ENCODE measurements at regions not wholly inside any gene's neighbourhood (a gene's known extent, or its start where the extent isn't known, plus 50 kb on each side); places are given as distances from the start of the nearest gene placed in this dataset.

DNA sequence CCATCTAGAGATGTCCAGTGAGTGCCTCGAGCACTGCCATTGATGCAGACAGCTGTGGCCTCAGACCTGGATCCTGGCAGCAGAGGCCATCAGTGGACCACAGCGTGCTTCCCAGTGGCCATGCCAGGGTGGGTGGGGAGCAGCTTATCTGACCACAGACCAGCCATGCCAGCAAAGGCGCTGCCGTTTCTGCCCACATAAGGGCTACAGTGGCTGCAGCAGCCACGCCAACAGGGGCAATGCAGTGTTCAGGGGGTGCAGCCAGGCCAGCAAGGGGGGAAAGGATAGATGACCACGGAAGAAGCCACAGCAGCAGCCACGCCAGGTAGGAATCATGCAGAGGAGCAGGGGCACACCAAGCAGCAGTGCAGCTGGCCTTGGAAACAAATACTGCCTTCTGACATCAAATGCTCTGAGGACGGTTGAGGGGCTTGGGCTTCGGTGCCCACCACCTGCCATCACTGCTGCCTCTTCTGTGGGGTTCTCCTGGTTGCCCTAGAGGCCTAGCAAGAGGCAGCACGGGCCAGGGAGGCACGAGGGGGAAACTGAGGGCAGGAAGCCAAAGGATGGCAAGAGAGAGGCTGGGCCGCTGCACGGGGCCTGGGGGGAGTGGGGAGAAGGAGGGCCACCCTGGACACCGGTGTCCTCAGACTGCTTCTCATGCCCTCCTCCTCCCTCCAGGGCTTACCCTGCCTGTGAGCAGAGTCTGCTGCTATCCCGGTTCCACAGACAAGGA, 94.7 kb upstream of the RUNX3 start:
- no peak for DNase-seq (ENCODE audit: low read depth in 2 of 3, low spot score in 2 of 3)

DNA sequence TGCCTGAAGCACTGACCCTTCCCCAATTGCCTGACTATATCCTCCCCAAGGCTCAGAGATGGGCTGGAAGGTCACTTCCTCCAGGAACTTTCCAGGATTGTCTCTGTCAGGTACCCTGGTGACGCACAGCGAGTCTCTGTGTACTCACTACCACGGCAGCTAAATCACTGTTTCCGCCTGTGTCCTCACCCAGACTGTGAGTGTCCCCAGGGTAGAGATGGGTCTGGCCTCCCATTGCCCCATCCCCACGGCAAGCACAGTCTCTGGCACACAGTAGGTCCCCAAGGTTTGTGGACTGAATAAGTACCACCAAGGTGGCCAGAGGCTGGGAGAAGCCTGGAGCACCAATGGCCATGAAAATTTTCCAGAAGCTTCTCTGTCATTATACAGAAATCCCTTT, 93.8 kb upstream of the RUNX3 start:
- no peak for DNase-seq (ENCODE audit: low read depth in 2 of 3, low spot score in 2 of 3)

DNA sequence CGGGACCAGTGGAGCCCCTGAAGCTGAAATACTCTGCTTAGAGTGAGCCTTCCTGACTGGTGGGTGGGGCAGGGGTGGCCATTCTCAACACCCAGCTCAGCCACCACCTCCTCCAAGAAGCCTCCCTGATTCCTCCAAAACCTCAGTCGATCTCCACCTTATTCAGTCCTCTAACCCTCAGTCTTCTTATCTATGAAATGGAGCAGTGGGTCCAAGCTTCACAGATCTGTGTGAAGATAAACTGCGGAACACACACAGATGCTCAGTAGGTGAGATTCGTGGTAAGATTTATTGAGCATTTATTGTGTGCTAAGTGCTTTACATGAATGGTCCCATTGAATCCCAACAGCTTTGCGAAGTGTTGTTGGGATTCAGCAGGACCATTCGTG, 93.1 kb upstream of the RUNX3 start:
- DNase-seq (ENCODE audit: low read depth in 2 of 3, low spot score in 2 of 3) = no peak

DNA sequence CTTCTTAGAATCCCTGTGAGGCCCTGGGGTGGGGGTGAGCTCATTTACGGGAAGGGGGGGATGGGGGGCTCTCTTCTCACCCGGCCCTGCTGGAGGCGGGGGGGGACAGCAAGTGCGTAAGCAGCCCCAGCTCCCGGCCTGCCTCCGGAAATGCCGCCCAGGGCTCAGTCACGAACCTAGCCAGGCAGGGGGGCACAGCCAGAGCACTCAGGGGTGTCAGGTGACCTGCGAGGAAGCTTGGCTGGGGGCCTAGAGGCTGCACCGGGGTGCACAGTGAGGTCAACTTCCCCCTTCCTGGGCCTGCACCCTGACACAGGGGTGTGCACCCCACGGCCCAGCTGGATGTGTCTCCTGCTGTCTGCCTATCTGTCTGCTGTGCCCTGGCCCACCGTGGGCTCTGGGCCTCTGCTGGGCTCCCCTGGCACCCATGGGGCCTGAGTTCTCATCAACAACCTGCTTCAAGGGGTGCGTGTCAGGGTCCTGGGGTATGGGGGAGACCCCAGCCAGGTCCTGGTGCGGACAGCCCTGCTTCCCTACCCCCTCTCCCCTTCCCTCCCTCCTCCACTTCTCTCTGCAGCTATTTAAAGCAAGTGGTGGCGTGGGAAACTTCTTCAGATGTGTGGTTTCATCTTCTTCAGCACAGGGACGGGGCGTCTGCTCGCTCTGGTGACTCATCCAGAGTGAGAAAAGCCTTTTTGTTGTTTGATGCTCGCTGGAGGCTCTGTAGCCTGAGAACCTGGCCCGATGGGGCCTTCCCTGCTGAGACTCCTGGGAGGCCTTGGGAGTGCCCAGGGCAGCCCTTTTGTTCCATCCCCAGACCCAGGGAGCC, 92.5 kb upstream of the RUNX3 start:
- DNase-seq (ENCODE audit: low read depth in 2 of 3, low spot score in 2 of 3) = peak in 2 of 3 experiments; percentile 86 to 94

DNA sequence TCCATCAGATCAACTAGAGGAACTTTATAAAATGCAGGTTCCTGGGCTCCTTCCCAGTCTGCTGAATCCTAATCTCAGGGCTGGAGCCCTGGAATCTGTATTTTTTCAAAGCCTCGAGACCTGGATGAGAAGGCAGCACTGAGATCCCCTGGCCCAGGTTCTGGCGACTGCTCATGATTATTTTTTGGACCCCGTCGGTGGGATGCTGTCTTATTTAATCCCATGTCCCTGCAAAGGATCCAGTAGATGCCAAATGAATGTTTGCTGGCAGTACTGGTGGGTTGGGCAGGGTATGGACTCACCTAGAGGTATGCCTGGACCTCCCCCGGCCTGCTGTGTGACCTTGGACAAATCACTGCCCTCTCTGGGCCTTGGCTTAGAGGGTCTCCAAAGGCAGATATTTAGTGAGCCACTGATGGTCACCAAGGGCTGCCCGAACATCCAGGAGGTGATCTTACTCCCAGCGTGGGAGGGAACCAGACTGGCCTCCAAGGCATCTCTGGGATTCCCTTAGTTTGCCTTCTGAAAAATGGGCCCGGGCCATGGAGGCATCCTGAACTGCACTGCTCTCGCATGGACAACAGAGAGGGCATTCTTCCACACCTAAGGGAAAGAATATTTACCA, 91.6 kb upstream of the RUNX3 start:
- no peak for DNase-seq (ENCODE audit: low read depth in 2 of 3, low spot score in 2 of 3)

DNA sequence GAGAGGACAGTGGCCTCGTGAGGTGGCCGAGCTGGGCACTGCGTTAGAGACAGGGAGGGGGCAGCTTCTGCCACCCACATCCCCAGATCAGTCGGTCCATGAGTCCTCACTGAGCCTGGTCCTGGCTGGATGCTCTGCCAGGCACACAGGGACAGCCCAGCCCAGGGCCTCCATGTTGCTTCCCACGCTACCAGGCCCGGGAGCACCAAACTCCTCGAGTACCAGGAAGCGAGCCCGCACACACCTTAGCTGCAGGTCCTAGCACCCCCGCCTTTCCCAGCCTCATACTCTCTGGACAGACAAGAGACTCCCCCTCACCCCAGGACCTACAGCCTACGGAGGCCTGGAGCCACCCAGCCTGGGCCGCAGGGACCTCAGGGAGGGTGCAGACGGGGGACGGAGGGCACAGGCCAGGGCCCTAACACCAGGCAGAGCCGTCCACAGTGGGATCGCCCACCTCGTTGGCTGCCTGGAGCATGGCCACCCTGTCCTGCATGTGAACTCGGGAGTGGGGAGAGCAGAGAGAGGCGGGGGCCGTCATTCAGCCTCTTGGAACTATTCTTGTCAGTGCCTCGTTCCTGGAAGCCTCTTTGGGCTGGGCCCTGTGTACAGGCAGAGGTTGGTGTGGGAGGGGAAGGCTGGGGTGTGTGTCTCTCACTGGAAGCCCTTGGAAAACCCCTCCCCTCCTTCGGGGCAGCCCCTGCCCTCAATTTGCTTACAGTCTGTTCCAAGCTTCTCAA, 90.9 kb upstream of the RUNX3 start:
- DNase-seq (ENCODE audit: low read depth in 2 of 3, low spot score in 2 of 3) = no peak

DNA sequence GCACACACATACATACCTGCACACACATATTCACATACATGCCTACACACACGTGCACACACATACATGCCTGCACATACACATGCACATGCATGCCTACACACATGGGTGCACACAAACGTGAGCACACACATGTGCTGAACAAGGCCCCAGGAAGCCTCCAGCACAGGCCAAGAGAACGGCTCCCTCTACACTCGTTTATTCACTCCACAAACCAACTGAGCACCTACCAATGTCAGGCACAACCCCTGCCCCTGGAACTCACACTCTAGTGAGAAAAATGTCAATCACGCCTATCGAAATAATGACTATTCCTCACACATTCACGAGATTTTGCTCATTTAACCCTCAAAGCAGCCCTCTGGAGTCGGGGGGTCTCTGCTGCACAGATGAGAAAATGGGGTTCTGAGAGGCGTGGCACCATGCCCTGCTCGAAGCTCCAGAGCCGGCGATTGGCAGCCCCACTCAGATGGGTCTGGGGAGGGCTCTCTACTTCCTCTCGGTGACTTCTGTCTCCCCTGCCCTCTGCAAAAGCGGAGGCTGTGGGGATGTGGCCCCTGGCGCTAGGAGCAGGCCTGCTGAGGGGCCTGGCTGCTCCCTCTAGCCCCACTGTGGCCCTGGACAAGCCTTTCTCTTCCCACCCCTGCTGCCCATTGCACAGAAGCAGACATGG, 90.2 kb upstream of the RUNX3 start:
- DNase-seq (ENCODE audit: low read depth in 2 of 3, low spot score in 2 of 3) = no peak

DNA sequence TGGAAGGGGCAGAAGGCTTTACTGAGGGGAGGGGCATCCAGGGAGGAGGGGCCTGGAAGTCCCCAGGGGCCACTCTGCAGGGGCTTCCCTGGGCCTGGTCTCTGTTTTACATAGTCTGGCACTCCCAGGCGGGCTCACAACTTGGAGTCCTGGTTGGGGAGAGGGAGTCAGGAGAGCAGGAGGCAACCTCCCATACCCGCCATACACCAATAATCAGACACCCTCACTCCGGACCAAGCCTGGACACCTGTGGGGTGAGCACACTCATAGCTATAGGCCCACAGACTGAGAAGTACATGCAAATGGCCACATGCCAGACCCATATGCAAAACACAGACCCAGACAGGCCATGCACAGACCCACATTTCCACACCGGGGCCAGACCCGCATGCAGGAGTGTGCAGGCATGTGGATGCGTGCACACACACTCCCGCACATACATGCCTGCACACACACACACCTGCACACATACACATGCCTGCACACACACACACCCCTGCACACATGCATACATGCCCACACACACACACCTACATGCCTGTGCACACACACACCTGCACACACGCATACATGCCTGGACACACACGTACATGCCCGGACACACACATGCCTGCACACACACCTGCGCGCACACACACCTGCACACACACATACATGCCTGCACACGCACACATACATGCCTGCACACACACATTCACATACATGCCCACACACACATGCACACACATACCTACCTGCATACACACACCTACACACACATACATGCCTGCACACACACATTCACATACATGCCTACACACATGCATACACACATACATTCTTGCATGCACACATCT, 89.5 kb upstream of the RUNX3 start:
- DNase-seq (ENCODE audit: low read depth in 2 of 3, low spot score in 2 of 3) = no peak

DNA sequence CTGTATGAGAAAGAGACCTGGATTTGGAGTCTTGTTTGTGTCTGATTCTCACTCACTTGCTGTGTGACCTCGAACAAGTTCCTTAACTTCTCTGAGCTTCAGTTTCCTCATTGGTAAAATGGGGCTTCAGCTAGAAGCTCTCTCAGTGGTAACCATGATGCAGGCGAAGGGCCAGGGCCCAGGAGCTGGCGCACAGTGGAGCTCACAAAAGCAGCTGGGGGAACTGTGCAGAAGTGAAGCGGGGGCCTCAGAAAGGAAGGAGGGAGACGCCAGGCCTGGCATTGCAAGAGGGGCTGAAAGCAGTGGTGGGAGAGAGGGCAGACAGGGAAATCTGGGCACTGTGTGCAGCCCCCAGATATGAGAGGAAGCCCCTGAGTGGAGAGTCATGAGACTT, 88.9 kb upstream of the RUNX3 start:
- no peak for DNase-seq (ENCODE audit: low read depth in 2 of 3, low spot score in 2 of 3)

DNA sequence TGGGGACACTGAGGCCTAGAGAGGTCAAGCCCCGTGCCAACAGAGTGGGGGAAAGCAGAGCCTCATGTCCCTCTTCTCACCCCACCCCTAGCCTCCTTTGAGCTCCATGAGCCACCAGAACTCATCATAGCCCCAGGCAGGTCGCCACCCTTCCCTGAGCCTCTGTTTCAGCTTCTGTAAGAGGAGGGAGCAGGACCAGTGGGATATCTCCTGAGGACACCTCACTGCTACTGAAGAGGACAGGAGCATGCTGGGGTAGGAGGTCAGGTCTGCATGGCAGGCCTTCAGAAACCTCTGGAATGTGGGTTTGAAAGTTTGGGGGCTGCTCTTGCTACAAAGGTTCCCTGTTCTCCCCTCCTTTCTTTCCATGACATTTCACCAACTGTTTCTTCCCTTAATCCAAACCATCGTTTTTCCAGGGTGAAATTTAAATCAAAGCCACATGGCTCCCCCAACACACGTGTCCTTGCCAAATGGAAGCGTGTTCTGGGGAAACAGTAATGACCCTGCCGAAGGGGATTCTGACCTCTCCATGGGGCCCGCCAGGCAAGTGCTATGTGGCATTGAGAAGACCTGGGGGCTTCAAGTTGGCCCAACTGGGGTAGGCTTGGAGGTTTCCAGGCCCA, 88.1 kb upstream of the RUNX3 start:
- no peak for DNase-seq (ENCODE audit: low read depth in 2 of 3, low spot score in 2 of 3)

DNA sequence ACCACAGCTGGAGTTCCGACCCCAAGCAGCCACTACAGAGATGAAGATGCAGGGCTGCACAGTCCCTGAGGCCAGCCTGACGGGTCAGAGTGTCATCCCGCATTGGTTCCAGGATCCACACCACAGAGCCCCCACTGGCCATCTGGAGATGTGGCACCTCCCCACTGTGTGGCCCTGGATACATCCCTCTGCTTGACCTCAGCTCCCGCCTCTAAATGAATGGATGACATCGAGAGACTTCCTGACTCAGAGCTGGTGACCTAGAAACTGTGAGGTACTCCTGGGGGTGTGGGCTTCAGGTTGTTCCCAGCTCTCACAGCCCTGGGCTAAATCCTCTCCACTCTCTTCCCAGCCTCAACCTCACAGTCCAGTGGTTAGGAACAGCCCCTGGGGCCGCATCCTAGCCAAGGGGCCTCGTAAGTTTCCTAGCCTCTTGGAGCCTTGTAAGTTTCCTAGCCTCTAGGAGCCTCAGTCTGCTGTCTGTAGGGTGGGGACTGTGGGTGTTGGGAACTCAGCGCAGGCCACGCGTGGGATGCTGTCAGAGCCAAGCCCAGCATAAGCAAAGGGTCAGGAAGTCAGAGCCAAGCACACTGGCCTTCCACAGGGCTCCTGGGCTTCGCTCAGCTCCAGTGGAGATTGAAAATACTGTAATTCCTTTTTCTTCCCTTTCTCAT, 87.5 kb upstream of the RUNX3 start:
- no peak for DNase-seq (ENCODE audit: low read depth in 2 of 3, low spot score in 2 of 3)

DNA sequence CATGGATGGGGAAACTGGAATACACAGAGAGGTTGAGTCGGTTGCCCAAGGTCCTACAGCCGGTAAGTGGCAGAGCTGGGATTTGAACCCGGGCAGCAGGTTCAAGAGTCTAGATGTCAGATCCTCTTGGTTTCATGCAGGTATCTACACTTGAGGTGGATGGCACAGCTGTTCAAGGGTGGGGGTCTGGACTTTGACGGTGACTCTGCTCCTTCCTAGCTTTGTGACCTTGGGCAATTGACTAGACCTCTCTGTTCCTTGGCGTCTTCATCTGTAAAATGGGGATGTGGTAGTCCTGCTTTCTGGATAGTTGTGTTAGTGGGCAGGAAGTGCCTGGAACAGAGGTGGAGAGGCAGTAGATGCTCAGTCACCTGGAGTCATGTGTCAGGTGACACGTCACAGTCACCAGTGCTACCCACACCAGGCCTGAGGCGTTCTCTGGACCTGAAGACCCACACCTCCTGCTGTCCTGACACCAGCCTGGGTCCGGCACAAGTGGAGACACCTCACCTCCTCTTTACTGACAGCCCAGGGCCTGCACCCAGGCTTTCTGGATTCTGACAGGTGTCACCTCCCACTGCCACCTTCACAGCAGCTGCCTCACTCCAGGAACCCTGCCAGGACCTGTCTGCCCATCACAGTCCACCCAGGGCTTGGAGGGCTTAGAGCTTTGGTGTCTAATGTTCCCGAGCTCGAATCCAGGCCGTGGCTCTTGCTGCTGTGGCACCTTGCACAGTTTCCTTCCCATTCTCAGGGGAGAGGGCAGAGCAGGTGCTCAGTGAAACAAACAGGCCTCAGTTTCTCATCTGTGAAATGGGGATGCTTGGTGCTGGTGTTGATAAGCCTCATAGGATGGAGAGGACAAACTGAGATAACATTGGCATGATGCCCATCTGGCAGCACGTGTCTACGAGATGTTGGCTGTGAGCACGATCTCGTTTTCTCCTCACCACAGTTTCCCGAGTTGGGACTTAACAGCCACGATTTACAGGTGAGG, 83.2 kb upstream of the RUNX3 start:
- DNase-seq (ENCODE audit: low read depth in 2 of 3, low spot score in 2 of 3) = no peak

DNA sequence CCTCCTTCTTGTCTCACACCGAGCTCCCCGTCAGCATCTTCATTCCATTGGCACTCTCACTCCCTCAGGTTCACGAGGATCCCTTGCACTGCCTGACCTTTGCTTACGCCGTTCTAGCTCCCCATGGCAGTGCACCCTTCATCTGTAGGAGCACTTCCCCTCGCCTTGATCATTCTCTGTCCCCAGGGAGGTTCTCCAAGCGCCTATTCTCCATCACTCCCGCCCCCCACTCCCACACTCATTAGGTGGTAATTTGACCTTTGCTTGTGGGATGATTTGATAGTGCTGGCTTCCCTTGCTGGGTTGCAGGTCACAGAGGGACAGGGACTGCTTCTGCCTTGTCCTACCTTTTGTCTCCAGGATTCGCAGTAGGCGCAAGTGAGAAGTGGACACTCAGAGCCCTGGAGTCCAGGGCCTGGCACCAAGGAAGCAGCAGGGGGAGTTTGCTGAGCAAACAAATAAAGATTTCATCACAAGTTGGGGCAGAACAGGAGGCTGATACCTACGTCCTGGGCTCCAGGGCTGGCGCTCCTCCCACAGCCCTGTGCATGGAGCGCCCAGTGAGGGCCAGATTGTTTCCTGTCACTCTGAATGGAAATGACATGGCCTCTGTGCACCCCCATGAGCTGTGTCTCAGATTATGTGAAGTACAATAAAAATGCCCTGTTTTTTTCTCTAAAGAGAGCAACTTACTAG, 82.0 kb upstream of the RUNX3 start:
- no peak for DNase-seq (ENCODE audit: low read depth in 2 of 3, low spot score in 2 of 3)

DNA sequence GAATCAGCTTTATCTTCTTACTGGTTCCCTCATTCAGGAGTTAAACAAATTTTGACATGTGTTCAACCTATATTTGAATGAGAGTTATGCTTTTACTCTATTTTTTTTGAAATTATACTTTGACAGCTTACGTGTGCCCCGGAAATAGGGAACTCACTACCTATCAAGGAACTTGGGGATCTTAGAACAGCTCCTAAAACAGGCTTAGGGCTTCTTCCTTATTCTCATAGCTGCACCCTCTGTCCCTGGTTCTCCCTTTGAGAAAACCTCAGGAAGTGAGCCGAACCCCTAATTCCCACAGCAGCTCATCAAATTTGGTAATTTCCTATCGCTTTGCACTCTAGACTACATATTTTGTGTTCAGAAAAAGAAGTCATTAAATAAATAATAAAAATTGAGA, 81.2 kb upstream of the RUNX3 start:
- no peak for DNase-seq (ENCODE audit: low read depth in 2 of 3, low spot score in 2 of 3)

DNA sequence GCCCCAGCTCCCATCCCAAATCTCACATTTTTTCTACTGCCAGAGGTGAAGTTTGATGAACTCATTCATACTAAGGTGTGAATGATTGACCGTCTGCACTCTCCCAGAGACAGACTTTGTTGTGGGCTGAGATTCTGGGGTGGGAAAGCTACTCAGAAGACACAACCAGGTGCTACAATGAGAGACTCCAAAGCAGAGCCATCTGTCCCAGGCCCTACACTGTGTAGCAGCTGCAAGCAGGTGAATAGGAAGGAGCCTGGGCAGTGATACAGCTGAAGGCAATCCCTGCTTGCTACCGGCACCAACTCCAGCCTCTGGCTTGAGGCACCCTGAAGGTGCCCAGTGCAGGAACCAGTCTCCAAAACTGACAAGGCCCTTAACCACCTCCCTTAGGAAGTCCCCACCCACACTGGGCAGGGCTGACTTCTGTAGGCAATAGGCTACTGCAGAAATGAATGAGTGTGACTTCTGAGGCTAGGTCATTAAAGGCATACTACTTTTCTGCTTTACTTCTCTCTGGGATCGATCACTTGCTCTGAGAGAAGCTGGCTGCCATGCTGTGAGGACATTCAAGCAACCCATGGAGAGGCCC, 79.7 kb upstream of the RUNX3 start:
- DNase-seq (ENCODE audit: low read depth in 2 of 3, low spot score in 2 of 3) = no peak

DNA sequence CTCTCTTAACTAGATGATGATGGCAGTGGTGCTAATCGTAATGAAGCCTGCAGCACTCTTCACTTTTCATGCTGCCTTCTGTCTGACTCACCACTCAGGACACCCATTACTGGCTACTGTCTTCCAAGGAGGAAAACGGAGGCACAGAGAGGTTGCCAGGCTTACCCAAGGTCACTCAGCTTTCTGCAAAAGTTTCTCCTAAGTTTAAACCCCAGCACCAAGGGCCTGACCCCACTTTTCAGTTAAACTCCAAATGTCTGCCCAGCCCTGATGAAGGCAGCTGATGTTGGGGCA, 78.1 kb upstream of the RUNX3 start:
- DNase-seq (ENCODE audit: low read depth in 2 of 3, low spot score in 2 of 3) = no peak
